Upper lobe of right lung (tissue), 1 donor: ENCODE measurements at regions not wholly inside any gene's neighbourhood (a gene's known extent, or its start where the extent isn't known, plus 50 kb on each side); places are given as distances from the start of the nearest gene placed in this dataset.

Source experiments
- ATAC-seq: fragments of 200-7000 bp; cut with Tn5 transposase; one replicate; pipeline ENCODE4 v1.9.1; 2020; ENCODE audit warnings: mild to moderate bottlenecking, moderate library complexity
- DNase-seq: peaks from one replicate; pipeline ENCODE4 v3.0.0-alpha.2; 2020
- H3K27ac ChIP-seq: fragments of 200-600 bp; one replicate; pipeline ENCODE4 v1.8.0; 2022
- H3K27me3 ChIP-seq: fragments of 200-600 bp; one replicate; pipeline ENCODE4 v1.8.0; 2022; ENCODE audit warnings: mild to moderate bottlenecking
- H3K36me3 ChIP-seq: fragments of 200-600 bp; one replicate; pipeline ENCODE4 v1.8.0; 2022
- H3K4me1 ChIP-seq: fragments of 200-600 bp; one replicate; pipeline ENCODE4 v1.8.0; 2022
- H3K4me3 ChIP-seq: fragments of 200-600 bp; one replicate; pipeline ENCODE4 v1.8.0; 2022; ENCODE audit warnings: mild to moderate bottlenecking
- H3K9me3 ChIP-seq: fragments of 200-600 bp; one replicate; pipeline ENCODE4 v1.8.0; 2022
- CTCF ChIP-seq: fragments of 200-600 bp; IDR thresholded peaks from one replicate; pipeline ENCODE4 v1.8.0; 2022; ENCODE audit warnings: antibody characterized with exemption
- intact Hi-C: fragments of 100-400 bp; cut with DNase I; formaldehyde crosslinking; loops from one replicate; pipeline ENCODE4 v1.11.0; 2022
- donor health status: DM: no; HTN: yes; CAD: no; lungs with severe emphysema.

GRCh38 chr5:61924251-61924650 lies 381.8 kb upstream of the KIF2A start:
- H3K27ac ChIP-seq = no peak overlapping the region
- no peaks in the 10 kb centered on the region for H3K36me3 ChIP-seq
- intact Hi-C loops = no loop called here
- H3K27me3 ChIP-seq = no peaks in the 10 kb centered on the region
- no peaks in the 10 kb centered on the region for H3K9me3 ChIP-seq
- ATAC-seq = no peak
- no peaks in the 10 kb centered on the region for H3K4me1 ChIP-seq
- no peak for DNase-seq
- no peak for TF ChIP-seq CTCF
- H3K4me3 ChIP-seq = no peak overlapping the region

- TF ChIP-seq CTCF = no peak
- no peak for DNase-seq
- Histone ChIP-seq H3K27me3 (no peaks in the 10 kb centered on the region), H3K36me3 (no peaks in the 10 kb centered on the region), H3K4me1 (no peaks in the 10 kb centered on the region), H3K9me3 (no peaks in the 10 kb centered on the region), H3K4me3 (no peak overlapping the region), H3K27ac (no peak overlapping the region)
- intact Hi-C loops = no loop called here
- no peak for ATAC-seq
Observed at GRCh38 chr5:61926911-61927310, 379.1 kb upstream of the KIF2A start.

DNA sequence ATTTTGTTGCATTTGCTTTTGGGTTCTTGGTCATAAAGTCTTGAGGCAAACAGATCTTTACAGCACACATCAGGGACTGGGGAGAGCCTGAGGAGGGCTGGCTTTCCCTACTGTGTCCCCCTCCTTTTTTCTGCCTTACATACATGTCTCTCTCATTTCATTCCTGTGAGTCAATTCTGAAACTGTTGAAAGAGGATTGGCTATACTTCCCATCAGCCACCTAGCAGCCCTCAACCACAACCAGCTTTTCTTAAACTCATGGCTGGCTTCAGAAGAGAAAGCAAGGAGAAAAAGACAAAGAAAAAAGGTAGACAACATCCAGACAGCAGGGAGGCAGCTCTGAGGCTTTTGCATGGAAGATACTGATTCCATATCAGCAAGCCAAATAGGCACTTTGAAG lies 374.8 kb upstream of the KIF2A start:
- H3K4me1 ChIP-seq = no peaks in the 10 kb centered on the region
- TF ChIP-seq CTCF = no peak
- no peak for ATAC-seq
- no peak overlapping the region for H3K4me3 ChIP-seq
- no peaks in the 10 kb centered on the region for H3K9me3 ChIP-seq
- no peak overlapping the region for H3K27ac ChIP-seq
- no peaks in the 10 kb centered on the region for H3K27me3 ChIP-seq
- intact Hi-C loops = no loop called here
- no peaks in the 10 kb centered on the region for H3K36me3 ChIP-seq
- DNase-seq = no peak

- Histone ChIP-seq H3K9me3 (no peaks in the 10 kb centered on the region), H3K36me3 (no peaks in the 10 kb centered on the region), H3K4me3 (no peak overlapping the region), H3K4me1 (no peaks in the 10 kb centered on the region), H3K27ac (no peak overlapping the region), H3K27me3 (no peaks in the 10 kb centered on the region)
- intact Hi-C loops = no loop called here
- ATAC-seq = peak; percentile 85
- peak; percentile 55 for TF ChIP-seq CTCF
- no peak for DNase-seq
Observed at GRCh38 chr5:61933787-61934626, 372.0 kb upstream of the KIF2A start.

- no peaks in the 10 kb centered on the region for H3K27me3 ChIP-seq
- no peak overlapping the region for H3K27ac ChIP-seq
- H3K4me3 ChIP-seq = no peak overlapping the region
- no peak for ATAC-seq
- intact Hi-C loops = no loop called here
- TF ChIP-seq CTCF = no peak
- H3K4me1 ChIP-seq = no peaks in the 10 kb centered on the region
- DNase-seq = no peak
- no peaks in the 10 kb centered on the region for H3K9me3 ChIP-seq
- H3K36me3 ChIP-seq = no peaks in the 10 kb centered on the region
Observed at GRCh38 chr5:61941637-61942036, 364.4 kb upstream of the KIF2A start.
